CD4-positive, alpha-beta T cell (primary cell): ENCODE measurements at regions not wholly inside any gene's neighbourhood (a gene's known extent, or its start where the extent isn't known, plus 50 kb on each side); places are given as distances from the start of the nearest gene placed in this dataset.

Experiments
- ATAC-seq: fragments of 200-7000 bp; cut with Tn5 transposase; one replicate; pipeline ENCODE4 v1.10.0; 2022; ENCODE audit warnings: mild to moderate bottlenecking; ENCODE audit not compliant: poor library complexity
- CTCF ChIA-PET: fragments of 350-600 bp; sonication (Branson Sonifier 250); formaldehyde crosslinking; loops from one replicate; lab custom pipeline; 2021; ENCODE audit warnings: antibody characterized with exemption, inconsistent platforms; lab: Charles Lee
- POLR2A ChIA-PET: fragments of 350-600 bp; sonication (Branson Sonifier 250); formaldehyde crosslinking; loops from one replicate; lab custom pipeline; 2021; ENCODE audit warnings: antibody characterized with exemption, inconsistent platforms; lab: Charles Lee
- DNase-seq, 14 experiments: peaks; one replicate each; pipeline ENCODE4 v3.0.0-alpha.2; 2013 to 2020; ENCODE audit warnings: mixed read lengths in 2 of 14
- H3K27ac ChIP-seq, 2 donors: one replicate each; pipeline versions ENCODE4 v1.5.1 to v1.7.0; 2013; ENCODE audit warnings: low read length in 2 of 2, low read depth in 1 of 2, mild to moderate bottlenecking in 1 of 2
- H3K27me3 ChIP-seq, 2 experiments: 1 replicate in 1 of 2; 2 replicates in 1 of 2; pipeline versions ENCODE4 v1.6.1 to v1.7.0; 2013; ENCODE audit warnings: low read length in 2 of 2, control low read depth in 1 of 2, mild to moderate bottlenecking in 1 of 2, moderate library complexity in 1 of 2; ENCODE audit not compliant: insufficient read depth in 2 of 2, control insufficient read depth in 1 of 2
- H3K36me3 ChIP-seq: one replicate; pipeline ENCODE4 v1.6.1; 2013; ENCODE audit warnings: low read length, control low read depth; ENCODE audit not compliant: insufficient read depth
- H3K4me1 ChIP-seq: one replicate; pipeline ENCODE4 v1.6.1; 2013; ENCODE audit warnings: low read length, control low read depth; ENCODE audit not compliant: insufficient read depth
- H3K4me3 ChIP-seq: one replicate; pipeline ENCODE4 v1.5.1; 2013; ENCODE audit warnings: mild to moderate bottlenecking, low read length, moderate library complexity
- H3K9me3 ChIP-seq, 2 experiments: 1 replicate in 1 of 2; 2 replicates in 1 of 2; pipeline versions ENCODE4 v1.6.1 to v1.7.0; 2013; ENCODE audit warnings: low read length in 2 of 2, mild to moderate bottlenecking in 2 of 2, control low read depth in 1 of 2, moderate library complexity in 1 of 2; ENCODE audit not compliant: control insufficient read depth in 1 of 2, insufficient read depth in 1 of 2
- H3K27ac Mint-ChIP-seq: one replicate; pipeline ENCODE4 v1.8.0; 2020; ENCODE audit warnings: mixed read lengths
- H3K27me3 Mint-ChIP-seq: one replicate; pipeline ENCODE4 v1.8.0; 2021; ENCODE audit warnings: mixed read lengths
- H3K36me3 Mint-ChIP-seq: one replicate; pipeline ENCODE4 v1.8.0; 2021; ENCODE audit warnings: low read depth, mixed read lengths
- H3K4me1 Mint-ChIP-seq: one replicate; pipeline ENCODE4 v1.8.0; 2021; ENCODE audit warnings: low read depth, mixed read lengths
- H3K4me3 Mint-ChIP-seq: one replicate; pipeline ENCODE4 v1.8.0; 2020; ENCODE audit warnings: mild to moderate bottlenecking, mixed read lengths
- H3K9me3 Mint-ChIP-seq: one replicate; pipeline ENCODE4 v1.8.0; 2020; ENCODE audit warnings: mixed read lengths
- CTCF ChIP-seq: fragments of 200-600 bp; IDR thresholded peaks from one replicate; pipeline ENCODE4 v1.8.0; 2022; ENCODE audit warnings: antibody characterized with exemption, mild to moderate bottlenecking
- intact Hi-C, 2 experiments: fragments of 100-400 bp; cut with DNase I in 1 of 2; cut with micrococcal nuclease in 1 of 2; formaldehyde crosslinking; loops; one replicate each; pipeline versions ENCODE4 v1.15.1 to v1.9.0; 2023 to 2025; cut with DNase I, micrococcal nuclease

GRCh38 chr3:175980486-175981090, 1121.5 kb downstream of the NAALADL2 start:
- H3K27ac ChIP-seq, result no peak overlapping the region
- ATAC-seq (no peak), DNase-seq (no peak)
- no peak overlapping the region for H3K4me3 ChIP-seq
- H3K36me3 ChIP-seq, result no peaks in the 10 kb centered on the region
- no peaks in the 10 kb centered on the region for H3K27me3 ChIP-seq
- Mint-ChIP-seq H3K4me1 (no peaks in the 10 kb centered on the region), H3K4me3 (no peak overlapping the region), H3K27me3 (no peaks in the 10 kb centered on the region), H3K27ac (no peak overlapping the region), H3K9me3 (peaks cover 4% of the 10 kb centered on the region), H3K36me3 (no peaks in the 10 kb centered on the region)
- CTCF ChIA-PET, result no interaction called here
- no peak for TF ChIP-seq CTCF
- peaks cover 0 to 19% of the 10 kb centered on the region in 2 experiments for H3K9me3 ChIP-seq
- POLR2A ChIA-PET, result no interaction called here
- H3K4me1 ChIP-seq, result no peaks in the 10 kb centered on the region
- intact Hi-C loops, result no loop called here

- no peaks in the 10 kb centered on the region for H3K9me3 Mint-ChIP-seq
- H3K4me3 Mint-ChIP-seq, result no peak overlapping the region
- ChIA-PET POLR2A (no interaction called here), CTCF (no interaction called here)
- TF ChIP-seq CTCF, result no peak
- ATAC-seq (no peak), DNase-seq (no peak)
- intact Hi-C loops, result no loop called here
- H3K27ac ChIP-seq, result no peak overlapping the region
- H3K4me1 ChIP-seq, result no peaks in the 10 kb centered on the region
- H3K27me3 ChIP-seq, result no peaks in the 10 kb centered on the region
- peaks cover 0 to 19% of the 10 kb centered on the region in 2 experiments for H3K9me3 ChIP-seq
- H3K4me1 Mint-ChIP-seq, result no peaks in the 10 kb centered on the region
- no peak overlapping the region for H3K4me3 ChIP-seq
- no peaks in the 10 kb centered on the region for H3K36me3 Mint-ChIP-seq
- no peak overlapping the region for H3K27ac Mint-ChIP-seq
- no peaks in the 10 kb centered on the region for H3K36me3 ChIP-seq
- H3K27me3 Mint-ChIP-seq, result no peaks in the 10 kb centered on the region
These were observed 1119.0 kb downstream of the NAALADL2 start for GRCh38 chr3:175977968-175978752.

- Histone ChIP-seq H3K4me1 (no peaks in the 10 kb centered on the region), H3K27me3 (no peaks in the 10 kb centered on the region), H3K27ac (no peak overlapping the region), H3K36me3 (no peaks in the 10 kb centered on the region), H3K4me3 (no peak overlapping the region), H3K9me3 (peaks cover 0 to 9% of the 10 kb centered on the region in 2 experiments)
- TF ChIP-seq CTCF, result no peak
- Mint-ChIP-seq H3K36me3 (no peaks in the 10 kb centered on the region), H3K4me1 (no peaks in the 10 kb centered on the region), H3K4me3 (no peak overlapping the region), H3K27me3 (no peaks in the 10 kb centered on the region), H3K27ac (no peak overlapping the region), H3K9me3 (peaks cover 14% of the 10 kb centered on the region)
- ChIA-PET POLR2A (no interaction called here), CTCF (no interaction called here)
- intact Hi-C loops, result no loop called here
- no peak for DNase-seq
- no peak for ATAC-seq
These were observed 1110.3 kb downstream of the NAALADL2 start for GRCh38 chr3:175969456-175969855.
